Esophagus muscularis mucosa (tissue), 3 donors: ENCODE measurements at regions not wholly inside any gene's neighbourhood (a gene's known extent, or its start where the extent isn't known, plus 50 kb on each side); places are given as distances from the start of the nearest gene placed in this dataset.

ENCODE experiments used
- EP300 ChIP-seq: sonication (generic); formaldehyde crosslinking; IDR thresholded peaks from one replicate; pipeline ENCODE4 v1.6.1; 2017; ENCODE audit warnings: antibody characterized with exemption
- TF ChIP-seq, protein P1 (sequence below), 3 experiments: fragments of 200-600 bp in 2 of 3; fragments of 450-650 bp in 1 of 3; sonication (generic) in 2 of 3; IDR thresholded peaks; one replicate each; pipeline ENCODE4 v1.5.1; 2017 to 2019; ENCODE audit warnings: antibody characterized with exemption in 3 of 3, mild to moderate bottlenecking in 2 of 3, moderate library complexity in 1 of 3

DNA sequence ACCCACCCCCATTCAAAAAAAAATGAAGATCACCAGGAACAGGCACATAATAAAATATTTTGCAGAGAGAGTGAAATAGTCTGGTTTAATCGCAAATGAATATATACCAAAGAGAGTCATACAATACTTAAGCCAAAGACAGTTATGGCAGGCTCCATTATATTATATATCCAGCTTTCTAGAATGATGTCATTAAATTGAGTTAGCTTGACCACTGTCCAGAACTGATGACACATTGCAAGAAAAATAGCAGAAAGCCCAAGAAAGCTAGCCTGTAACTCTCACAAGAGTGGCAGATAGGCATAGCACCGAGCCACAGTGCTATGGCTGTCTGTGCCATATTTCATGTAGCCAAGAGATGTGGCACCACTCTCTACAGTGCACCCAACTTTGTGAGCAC, 231.9 kb upstream of the SEMA6D start:
- TF ChIP-seq EP300: no peak
- TF ChIP-seq, protein P1, sequence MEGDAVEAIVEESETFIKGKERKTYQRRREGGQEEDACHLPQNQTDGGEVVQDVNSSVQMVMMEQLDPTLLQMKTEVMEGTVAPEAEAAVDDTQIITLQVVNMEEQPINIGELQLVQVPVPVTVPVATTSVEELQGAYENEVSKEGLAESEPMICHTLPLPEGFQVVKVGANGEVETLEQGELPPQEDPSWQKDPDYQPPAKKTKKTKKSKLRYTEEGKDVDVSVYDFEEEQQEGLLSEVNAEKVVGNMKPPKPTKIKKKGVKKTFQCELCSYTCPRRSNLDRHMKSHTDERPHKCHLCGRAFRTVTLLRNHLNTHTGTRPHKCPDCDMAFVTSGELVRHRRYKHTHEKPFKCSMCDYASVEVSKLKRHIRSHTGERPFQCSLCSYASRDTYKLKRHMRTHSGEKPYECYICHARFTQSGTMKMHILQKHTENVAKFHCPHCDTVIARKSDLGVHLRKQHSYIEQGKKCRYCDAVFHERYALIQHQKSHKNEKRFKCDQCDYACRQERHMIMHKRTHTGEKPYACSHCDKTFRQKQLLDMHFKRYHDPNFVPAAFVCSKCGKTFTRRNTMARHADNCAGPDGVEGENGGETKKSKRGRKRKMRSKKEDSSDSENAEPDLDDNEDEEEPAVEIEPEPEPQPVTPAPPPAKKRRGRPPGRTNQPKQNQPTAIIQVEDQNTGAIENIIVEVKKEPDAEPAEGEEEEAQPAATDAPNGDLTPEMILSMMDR (IDR thresholded peaks at IDR 0.05): no peak
